ENCODE measurements at regions not wholly inside any gene's neighbourhood (a gene's known extent, or its start where the extent isn't known, plus 50 kb on each side); places are given as distances from the start of the nearest gene placed in this dataset.

DNA sequence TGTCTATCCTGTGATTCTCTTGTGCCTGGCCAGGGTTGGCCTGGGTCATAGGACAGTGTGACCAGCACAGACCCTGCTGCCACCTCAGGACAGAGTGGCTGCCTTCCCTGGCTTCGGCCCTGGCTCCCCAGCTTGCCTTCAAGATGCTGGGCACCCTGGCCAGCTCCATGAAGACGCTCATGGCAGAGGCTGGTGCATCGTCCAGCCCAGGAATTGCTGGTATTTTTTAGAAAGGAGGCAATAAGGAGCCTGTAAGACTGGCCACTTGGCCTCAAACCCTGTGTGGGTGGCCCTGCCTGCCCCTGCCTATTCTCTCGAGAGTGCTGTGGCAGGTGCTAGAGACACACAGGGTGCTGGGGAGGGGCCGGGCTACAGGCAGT is 70.4 kb upstream of the ACTRT2 start:
- H3K4me3 ChIP-seq (ENCODE audit: low read depth, low read length): no peak overlapping the region
- no peak for DNase-seq (ENCODE audit: low read depth)
- TF ChIP-seq, protein P1, sequence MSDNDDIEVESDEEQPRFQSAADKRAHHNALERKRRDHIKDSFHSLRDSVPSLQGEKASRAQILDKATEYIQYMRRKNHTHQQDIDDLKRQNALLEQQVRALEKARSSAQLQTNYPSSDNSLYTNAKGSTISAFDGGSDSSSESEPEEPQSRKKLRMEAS (IDR thresholded peaks at IDR 0.05; ENCODE audit: low read depth, low read length): no peak
- TF ChIP-seq, protein P2, sequence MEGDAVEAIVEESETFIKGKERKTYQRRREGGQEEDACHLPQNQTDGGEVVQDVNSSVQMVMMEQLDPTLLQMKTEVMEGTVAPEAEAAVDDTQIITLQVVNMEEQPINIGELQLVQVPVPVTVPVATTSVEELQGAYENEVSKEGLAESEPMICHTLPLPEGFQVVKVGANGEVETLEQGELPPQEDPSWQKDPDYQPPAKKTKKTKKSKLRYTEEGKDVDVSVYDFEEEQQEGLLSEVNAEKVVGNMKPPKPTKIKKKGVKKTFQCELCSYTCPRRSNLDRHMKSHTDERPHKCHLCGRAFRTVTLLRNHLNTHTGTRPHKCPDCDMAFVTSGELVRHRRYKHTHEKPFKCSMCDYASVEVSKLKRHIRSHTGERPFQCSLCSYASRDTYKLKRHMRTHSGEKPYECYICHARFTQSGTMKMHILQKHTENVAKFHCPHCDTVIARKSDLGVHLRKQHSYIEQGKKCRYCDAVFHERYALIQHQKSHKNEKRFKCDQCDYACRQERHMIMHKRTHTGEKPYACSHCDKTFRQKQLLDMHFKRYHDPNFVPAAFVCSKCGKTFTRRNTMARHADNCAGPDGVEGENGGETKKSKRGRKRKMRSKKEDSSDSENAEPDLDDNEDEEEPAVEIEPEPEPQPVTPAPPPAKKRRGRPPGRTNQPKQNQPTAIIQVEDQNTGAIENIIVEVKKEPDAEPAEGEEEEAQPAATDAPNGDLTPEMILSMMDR (IDR thresholded peaks at IDR 0.05; ENCODE audit: low read depth, low read length): no peak
- TF ChIP-seq MYC (IDR thresholded peaks at IDR 0.05; ENCODE audit: low read depth, low read length): no peak
- no peak for TF ChIP-seq POLR2A (IDR thresholded peaks at IDR 0.05; ENCODE audit: extremely low read depth, insufficient read length)

DNA sequence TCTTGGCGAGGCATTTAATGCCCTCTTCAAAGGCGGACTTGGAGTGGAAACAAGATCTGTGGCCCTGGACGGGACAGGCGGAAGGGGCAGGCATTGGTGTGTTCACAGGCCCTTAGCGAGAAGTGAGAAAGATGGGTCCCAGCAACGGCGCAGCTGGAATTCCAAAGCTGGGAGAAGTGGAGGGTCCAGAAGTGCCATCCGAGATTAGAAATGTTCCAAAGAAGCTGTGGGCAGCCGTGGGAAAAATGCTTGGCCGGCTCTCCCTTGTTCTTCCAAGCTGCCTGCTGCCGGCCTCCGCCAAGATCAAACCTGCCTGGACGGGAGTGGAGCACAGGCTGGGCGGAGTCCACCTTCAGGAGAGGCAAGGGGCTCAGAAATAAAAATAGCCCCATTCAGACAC is 69.4 kb upstream of the ACTRT2 start:
- DNase-seq (ENCODE audit: low read depth): no peak
- TF ChIP-seq, protein P1 (IDR thresholded peaks at IDR 0.05; ENCODE audit: low read depth, low read length): no peak
- no peak for TF ChIP-seq MYC (IDR thresholded peaks at IDR 0.05; ENCODE audit: low read depth, low read length)
- TF ChIP-seq, protein P2 (IDR thresholded peaks at IDR 0.05; ENCODE audit: low read depth, low read length): no peak
- no peak for TF ChIP-seq POLR2A (IDR thresholded peaks at IDR 0.05; ENCODE audit: extremely low read depth, insufficient read length)
- H3K4me3 ChIP-seq (ENCODE audit: low read depth, low read length): no peak overlapping the region

DNA sequence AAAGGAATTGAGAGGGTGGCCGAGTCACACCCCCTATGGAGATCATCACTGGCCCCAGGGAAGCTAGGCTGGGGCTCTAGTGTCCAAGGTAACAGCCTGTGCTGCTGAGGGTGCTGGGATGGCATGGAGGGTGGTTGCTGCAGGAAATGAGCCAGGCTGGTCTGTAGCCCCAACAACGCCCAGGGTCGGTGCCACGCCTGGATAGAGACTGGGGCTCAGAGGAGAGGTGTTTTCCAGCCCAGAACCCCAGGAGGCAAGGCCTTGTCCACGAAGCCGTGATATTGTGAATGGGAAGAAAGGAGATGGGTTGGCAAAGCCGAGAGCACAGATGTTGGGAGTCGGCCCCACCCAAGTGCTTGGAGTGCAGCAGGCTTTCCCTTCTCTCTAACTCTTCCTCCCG is 68.9 kb upstream of the ACTRT2 start:
- H3K4me3 ChIP-seq (ENCODE audit: low read depth, low read length): no peak overlapping the region
- no peak for TF ChIP-seq POLR2A (IDR thresholded peaks at IDR 0.05; ENCODE audit: extremely low read depth, insufficient read length)
- TF ChIP-seq, protein P1 (IDR thresholded peaks at IDR 0.05; ENCODE audit: low read depth, low read length): no peak
- TF ChIP-seq, protein P2 (IDR thresholded peaks at IDR 0.05; ENCODE audit: low read depth, low read length): no peak

DNA sequence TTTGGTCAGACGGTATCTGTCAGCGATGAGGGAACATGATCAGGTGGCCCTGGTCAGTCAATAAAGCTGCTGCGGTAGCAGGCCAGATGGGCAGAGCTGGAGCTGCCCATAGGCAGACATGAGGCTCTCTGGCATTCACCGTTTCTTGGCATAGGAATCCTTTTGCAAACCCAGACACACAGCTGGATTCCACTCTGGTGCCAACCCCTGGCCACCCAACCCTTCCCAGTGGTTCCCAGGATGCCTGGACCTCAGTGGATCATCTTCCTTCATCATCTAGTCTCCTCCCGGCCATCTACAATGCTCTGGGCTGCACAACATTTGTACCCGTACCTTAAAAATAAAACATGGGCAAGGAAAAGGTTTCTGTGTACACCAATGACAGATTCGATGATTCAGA is 68.3 kb upstream of the ACTRT2 start:
- TF ChIP-seq, protein P1 (IDR thresholded peaks at IDR 0.05; ENCODE audit: low read depth, low read length): no peak
- TF ChIP-seq, protein P2 (IDR thresholded peaks at IDR 0.05; ENCODE audit: low read depth, low read length): no peak
- TF ChIP-seq POLR2A (IDR thresholded peaks at IDR 0.05; ENCODE audit: extremely low read depth, insufficient read length) (no peak), MYC (IDR thresholded peaks at IDR 0.05; ENCODE audit: low read depth, low read length) (no peak)
- H3K4me3 ChIP-seq (ENCODE audit: low read depth, low read length): no peak overlapping the region
- no peak for DNase-seq (ENCODE audit: low read depth)

More for the DNA sequence above, 68.9 kb upstream of the ACTRT2 start:
- no peak for DNase-seq (ENCODE audit: low read depth)

DNA sequence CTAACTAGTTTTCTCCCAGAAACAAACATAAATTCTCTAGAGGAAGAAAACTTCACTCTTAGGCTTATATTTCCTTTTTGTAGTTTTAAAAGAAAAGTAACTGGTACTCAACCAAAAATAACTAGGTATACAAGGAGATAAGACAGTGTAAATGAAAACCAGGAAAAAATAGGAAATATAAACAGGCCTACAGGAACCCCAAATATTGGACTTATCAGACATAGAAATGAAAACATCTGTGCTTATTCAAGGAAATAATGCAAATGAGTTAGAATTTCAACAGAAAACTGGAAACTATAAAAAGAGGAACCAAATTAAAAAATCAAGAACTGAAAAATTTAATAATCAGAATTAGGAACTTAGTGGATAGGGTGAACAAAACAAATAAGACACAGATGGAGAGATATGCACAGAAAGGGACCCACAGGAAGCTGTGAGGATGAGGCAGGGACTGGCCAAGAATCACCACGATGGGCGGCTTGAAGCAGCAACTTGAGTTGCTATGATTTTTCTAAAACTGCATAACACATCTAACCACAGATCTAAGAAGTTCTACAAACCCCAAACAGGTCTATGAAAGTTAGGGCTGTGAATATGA is 67.5 kb upstream of the ACTRT2 start:
- DNase-seq (ENCODE audit: low read depth): no peak
- TF ChIP-seq, protein P2 (IDR thresholded peaks at IDR 0.05; ENCODE audit: low read depth, low read length): no peak
- no peak for TF ChIP-seq POLR2A (IDR thresholded peaks at IDR 0.05; ENCODE audit: extremely low read depth, insufficient read length)
- TF ChIP-seq MYC (IDR thresholded peaks at IDR 0.05; ENCODE audit: low read depth, low read length): no peak
- TF ChIP-seq, protein P1 (IDR thresholded peaks at IDR 0.05; ENCODE audit: low read depth, low read length): no peak
- H3K4me3 ChIP-seq (ENCODE audit: low read depth, low read length): no peak overlapping the region
